ENCODE measurements at regions not wholly inside any gene's neighbourhood (a gene's known extent, or its start where the extent isn't known, plus 50 kb on each side); places are given as distances from the start of the nearest gene placed in this dataset.

DNA sequence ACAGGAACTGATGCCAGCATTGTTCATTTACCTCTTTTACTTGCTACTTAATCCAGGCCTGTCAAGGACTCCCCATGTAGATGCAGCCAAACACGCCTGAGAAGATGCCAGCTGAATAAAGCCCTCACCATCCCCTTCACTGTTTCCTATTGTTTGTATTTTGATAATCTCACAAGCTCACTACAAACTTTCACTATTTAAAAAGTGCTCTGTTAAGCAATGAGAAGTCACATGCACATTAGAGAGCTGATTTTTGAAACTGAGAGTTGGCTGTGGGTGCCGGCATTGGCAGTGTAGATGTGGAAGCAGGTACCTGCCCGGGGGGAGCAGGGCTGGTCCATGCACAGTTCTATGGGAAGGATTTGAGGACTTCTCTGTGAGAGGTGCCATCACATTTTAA, 169.8 kb upstream of the GRB10 start (continued):
- TF ChIP-seq EP300 (IDR thresholded peaks at IDR 0.05; ENCODE audit: borderline replicate concordance in 1 of 2, low read depth in 1 of 2, low read length in 1 of 2) (no peak), POLR2AphosphoS5 (IDR thresholded peaks at IDR 0.05; ENCODE audit: low read depth, low read length) (no peak)
- TF ChIP-seq, protein P1, sequence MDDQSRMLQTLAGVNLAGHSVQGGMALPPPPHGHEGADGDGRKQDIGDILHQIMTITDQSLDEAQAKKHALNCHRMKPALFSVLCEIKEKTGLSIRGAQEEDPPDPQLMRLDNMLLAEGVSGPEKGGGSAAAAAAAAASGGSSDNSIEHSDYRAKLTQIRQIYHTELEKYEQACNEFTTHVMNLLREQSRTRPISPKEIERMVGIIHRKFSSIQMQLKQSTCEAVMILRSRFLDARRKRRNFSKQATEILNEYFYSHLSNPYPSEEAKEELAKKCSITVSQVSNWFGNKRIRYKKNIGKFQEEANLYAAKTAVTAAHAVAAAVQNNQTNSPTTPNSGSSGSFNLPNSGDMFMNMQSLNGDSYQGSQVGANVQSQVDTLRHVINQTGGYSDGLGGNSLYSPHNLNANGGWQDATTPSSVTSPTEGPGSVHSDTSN (IDR thresholded peaks at IDR 0.05), result no peak

- Histone ChIP-seq H3K9me2 (no peaks in the 10 kb centered on the region), H3K36me3 (replicated peaks in 1 of 2; ENCODE audit: control insufficient read depth in 1 of 2, insufficient read depth in 2 of 2, low read length in 1 of 2) (no peaks in the 10 kb centered on the region), H3K79me2 (ENCODE audit: insufficient read depth) (no peaks in the 10 kb centered on the region), H3K27ac (ENCODE audit: low read depth in 2 of 2, low read length in 1 of 2) (no peak overlapping the region), H3F3A (replicated peaks; ENCODE audit: insufficient read depth) (no peaks in the 10 kb centered on the region), H4K20me1 (ENCODE audit: insufficient read depth) (no peaks in the 10 kb centered on the region), H3K27me3 (ENCODE audit: insufficient read depth) (peaks cover 12% of the 10 kb centered on the region), H3K4me3 (ENCODE audit: low read depth in 2 of 2, low read length in 1 of 2) (no peak overlapping the region), H3K9ac (no peak overlapping the region), H2AFZ (ENCODE audit: low read depth) (no peak overlapping the region), H3K4me2 (no peak overlapping the region), H3K4me1 (ENCODE audit: control insufficient read depth in 1 of 2, insufficient read depth in 2 of 2, low read depth in 1 of 2, low read length in 1 of 2) (no peaks in the 10 kb centered on the region), H3K9me3 (peaks cover 9% of the 10 kb centered on the region)
- TF ChIP-seq EZH2phosphoT487 (IDR thresholded peaks at IDR 0.05; ENCODE audit: borderline replicate concordance, low read depth) (no peak), JUND (IDR thresholded peaks at IDR 0.05) (no peak), USF2 (IDR thresholded peaks at IDR 0.05; ENCODE audit: borderline replicate concordance, low read depth, low read length) (no peak), NRF1 (IDR thresholded peaks at IDR 0.05; ENCODE audit: low read depth, low read length) (no peak), EP300 (IDR thresholded peaks at IDR 0.05; ENCODE audit: borderline replicate concordance in 1 of 2, low read depth in 1 of 2, low read length in 1 of 2) (no peak), TCF12 (IDR thresholded peaks at IDR 0.05) (no peak)
- TF ChIP-seq, protein P2, sequence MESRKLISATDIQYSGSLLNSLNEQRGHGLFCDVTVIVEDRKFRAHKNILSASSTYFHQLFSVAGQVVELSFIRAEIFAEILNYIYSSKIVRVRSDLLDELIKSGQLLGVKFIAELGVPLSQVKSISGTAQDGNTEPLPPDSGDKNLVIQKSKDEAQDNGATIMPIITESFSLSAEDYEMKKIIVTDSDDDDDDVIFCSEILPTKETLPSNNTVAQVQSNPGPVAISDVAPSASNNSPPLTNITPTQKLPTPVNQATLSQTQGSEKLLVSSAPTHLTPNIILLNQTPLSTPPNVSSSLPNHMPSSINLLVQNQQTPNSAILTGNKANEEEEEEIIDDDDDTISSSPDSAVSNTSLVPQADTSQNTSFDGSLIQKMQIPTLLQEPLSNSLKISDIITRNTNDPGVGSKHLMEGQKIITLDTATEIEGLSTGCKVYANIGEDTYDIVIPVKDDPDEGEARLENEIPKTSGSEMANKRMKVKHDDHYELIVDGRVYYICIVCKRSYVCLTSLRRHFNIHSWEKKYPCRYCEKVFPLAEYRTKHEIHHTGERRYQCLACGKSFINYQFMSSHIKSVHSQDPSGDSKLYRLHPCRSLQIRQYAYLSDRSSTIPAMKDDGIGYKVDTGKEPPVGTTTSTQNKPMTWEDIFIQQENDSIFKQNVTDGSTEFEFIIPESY (IDR thresholded peaks at IDR 0.05; ENCODE audit: borderline replicate concordance, low read depth), result no peak
- DNase-seq, result no peak
- ChIA-PET POLR2A (no interaction called here), CTCF (no interaction called here)
- WGBS (ENCODE audit: low lambda C conversion rate), result 0% methylated on average over 1 of the region's 1 CpG
These were observed 169.4 kb upstream of the GRB10 start for GRCh38 chr7:50952120-50952519.

- Histone ChIP-seq H3K9me2 (no peaks in the 10 kb centered on the region), H3K79me2 (ENCODE audit: insufficient read depth) (no peaks in the 10 kb centered on the region), H3K4me2 (no peak overlapping the region), H3K4me1 (ENCODE audit: control insufficient read depth in 1 of 2, insufficient read depth in 2 of 2, low read depth in 1 of 2, low read length in 1 of 2) (no peaks in the 10 kb centered on the region), H3K4me3 (ENCODE audit: low read depth in 2 of 2, low read length in 1 of 2) (no peak overlapping the region), H3K9ac (no peak overlapping the region), H2AFZ (ENCODE audit: low read depth) (no peak overlapping the region), H3F3A (replicated peaks; ENCODE audit: insufficient read depth) (no peaks in the 10 kb centered on the region), H3K27me3 (ENCODE audit: insufficient read depth) (peaks cover 35% of the 10 kb centered on the region), H3K9me3 (no peaks in the 10 kb centered on the region), H3K27ac (ENCODE audit: low read depth in 2 of 2, low read length in 1 of 2) (no peak overlapping the region), H3K36me3 (replicated peaks in 1 of 2; ENCODE audit: control insufficient read depth in 1 of 2, insufficient read depth in 2 of 2, low read length in 1 of 2) (no peaks in the 10 kb centered on the region), H4K20me1 (ENCODE audit: insufficient read depth) (no peaks in the 10 kb centered on the region)
- TF ChIP-seq SMC3 (IDR thresholded peaks at IDR 0.05; ENCODE audit: low read depth, low read length), result no peak
- no peak for TF ChIP-seq SIN3A (IDR thresholded peaks at IDR 0.05; ENCODE audit: borderline replicate concordance, low read depth, low read length)
- no peak for TF ChIP-seq JUND (IDR thresholded peaks at IDR 0.05)
- no peak for TF ChIP-seq EZH2phosphoT487 (IDR thresholded peaks at IDR 0.05; ENCODE audit: borderline replicate concordance, low read depth)
- no peak for TF ChIP-seq NFIC (IDR thresholded peaks at IDR 0.05; ENCODE audit: borderline replicate concordance)
- no peak for TF ChIP-seq GABPA (IDR thresholded peaks at IDR 0.05; ENCODE audit: low read depth)
- TF ChIP-seq TEAD4 (IDR thresholded peaks at IDR 0.05; ENCODE audit: borderline replicate concordance, insufficient read depth), result no peak
- no peak for TF ChIP-seq ELF1 (IDR thresholded peaks at IDR 0.05)
- no peak for TF ChIP-seq GATA2 (CRISPR knock-in tag; IDR thresholded peaks at IDR 0.05)
- TF ChIP-seq TAF1 (IDR thresholded peaks at IDR 0.05; ENCODE audit: borderline replicate concordance, low read depth, low read length), result no peak
- no peak for TF ChIP-seq YY1 (IDR thresholded peaks at IDR 0.05; ENCODE audit: low read depth)
- TF ChIP-seq, protein P1 (IDR thresholded peaks at IDR 0.05), result no peak
- no peak for TF ChIP-seq NRF1 (IDR thresholded peaks at IDR 0.05; ENCODE audit: low read depth, low read length)
- TF ChIP-seq, protein P2 (IDR thresholded peaks at IDR 0.05; ENCODE audit: borderline replicate concordance, low read depth), result no peak
- no peak for TF ChIP-seq RFX5 (IDR thresholded peaks at IDR 0.05; ENCODE audit: low read length)
- POLR2A ChIA-PET, result no interaction called here
- no peak for DNase-seq
- CTCF ChIA-PET, result interaction anchor here (0.6 kb wide), 1 partner anchor 35 kb away, joined by 3 read pairs; no protein-coding TSS in a partner anchor
- 6% methylated on average over 2 of the region's 2 CpGs for WGBS (ENCODE audit: low lambda C conversion rate)
These were observed 160.8 kb upstream of the GRB10 start for GRCh38 chr7:50943482-50943881.

Measured in SK-N-SH (cell line).